PFSK-1 (cell line): ENCODE measurements at regions not wholly inside any gene's neighbourhood (a gene's known extent, or its start where the extent isn't known, plus 50 kb on each side); places are given as distances from the start of the nearest gene placed in this dataset.

ENCODE experiments used
- FOXP2 ChIP-seq: optimal IDR thresholded peaks from 2 replicates; pipeline ENCODE3; 2011; ENCODE audit warnings: borderline replicate concordance, control low read depth, inconsistent platforms; ENCODE audit not compliant: insufficient read depth; ENCODE audit errors: extremely low read length, extremely low read depth
- POLR2AphosphoS5 ChIP-seq: IDR thresholded peaks from 2 replicates; pipeline ENCODE4 v1.6.1; 2012; ENCODE audit warnings: low read depth, mild to moderate bottlenecking, control low read depth, low read length, moderate library complexity
- SIN3A ChIP-seq: IDR thresholded peaks from 2 replicates; pipeline ENCODE4 v1.6.1; 2012; ENCODE audit warnings: mild to moderate bottlenecking, low read length, moderate library complexity, borderline replicate concordance; ENCODE audit not compliant: insufficient read depth
- TAF1 ChIP-seq: IDR thresholded peaks from 2 replicates; pipeline ENCODE4 v1.6.1; 2012; ENCODE audit warnings: low read length, control low read depth, borderline replicate concordance; ENCODE audit not compliant: insufficient read depth
- TF ChIP-seq, protein P1 (sequence below), 2 experiments: IDR thresholded peaks; 2 replicates each; pipeline versions ENCODE4 v1.6.1 to v1.8.0; 2011 to 2012; ENCODE audit warnings: low read depth in 2 of 2, low read length in 2 of 2, control low read depth in 1 of 2, inconsistent platforms in 1 of 2, mild to moderate bottlenecking in 1 of 2, moderate library complexity in 1 of 2; ENCODE audit not compliant: insufficient read depth in 1 of 2

DNA sequence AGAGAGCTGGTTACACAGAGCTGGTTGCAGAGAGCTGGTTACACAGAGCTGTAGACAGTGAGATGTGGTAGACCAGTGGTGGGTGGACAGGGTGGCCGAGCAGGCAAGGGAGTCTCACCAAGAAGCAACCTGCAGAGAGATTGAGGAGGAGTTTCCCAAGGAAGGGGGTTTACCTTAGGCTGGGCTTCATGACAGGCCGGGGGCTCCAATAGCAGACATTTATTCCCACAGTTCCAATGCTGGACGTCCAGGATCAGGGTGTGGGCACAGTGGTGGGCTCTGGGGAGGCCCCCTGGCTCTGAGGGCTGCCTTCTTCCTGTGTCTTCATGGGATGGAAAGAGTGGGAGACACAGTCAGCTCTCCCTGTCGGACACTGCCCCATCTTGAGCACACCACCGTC is 386.9 kb upstream of the IRX4 start:
- no peak for TF ChIP-seq TAF1
- no peak for TF ChIP-seq POLR2AphosphoS5
- TF ChIP-seq, protein P1, sequence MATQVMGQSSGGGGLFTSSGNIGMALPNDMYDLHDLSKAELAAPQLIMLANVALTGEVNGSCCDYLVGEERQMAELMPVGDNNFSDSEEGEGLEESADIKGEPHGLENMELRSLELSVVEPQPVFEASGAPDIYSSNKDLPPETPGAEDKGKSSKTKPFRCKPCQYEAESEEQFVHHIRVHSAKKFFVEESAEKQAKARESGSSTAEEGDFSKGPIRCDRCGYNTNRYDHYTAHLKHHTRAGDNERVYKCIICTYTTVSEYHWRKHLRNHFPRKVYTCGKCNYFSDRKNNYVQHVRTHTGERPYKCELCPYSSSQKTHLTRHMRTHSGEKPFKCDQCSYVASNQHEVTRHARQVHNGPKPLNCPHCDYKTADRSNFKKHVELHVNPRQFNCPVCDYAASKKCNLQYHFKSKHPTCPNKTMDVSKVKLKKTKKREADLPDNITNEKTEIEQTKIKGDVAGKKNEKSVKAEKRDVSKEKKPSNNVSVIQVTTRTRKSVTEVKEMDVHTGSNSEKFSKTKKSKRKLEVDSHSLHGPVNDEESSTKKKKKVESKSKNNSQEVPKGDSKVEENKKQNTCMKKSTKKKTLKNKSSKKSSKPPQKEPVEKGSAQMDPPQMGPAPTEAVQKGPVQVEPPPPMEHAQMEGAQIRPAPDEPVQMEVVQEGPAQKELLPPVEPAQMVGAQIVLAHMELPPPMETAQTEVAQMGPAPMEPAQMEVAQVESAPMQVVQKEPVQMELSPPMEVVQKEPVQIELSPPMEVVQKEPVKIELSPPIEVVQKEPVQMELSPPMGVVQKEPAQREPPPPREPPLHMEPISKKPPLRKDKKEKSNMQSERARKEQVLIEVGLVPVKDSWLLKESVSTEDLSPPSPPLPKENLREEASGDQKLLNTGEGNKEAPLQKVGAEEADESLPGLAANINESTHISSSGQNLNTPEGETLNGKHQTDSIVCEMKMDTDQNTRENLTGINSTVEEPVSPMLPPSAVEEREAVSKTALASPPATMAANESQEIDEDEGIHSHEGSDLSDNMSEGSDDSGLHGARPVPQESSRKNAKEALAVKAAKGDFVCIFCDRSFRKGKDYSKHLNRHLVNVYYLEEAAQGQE (IDR thresholded peaks at IDR 0.05; ENCODE audit: insufficient read depth in 1 of 2, low read depth in 2 of 2, low read length in 2 of 2), result no peak
- TF ChIP-seq FOXP2, result no peak
- TF ChIP-seq SIN3A, result no peak

DNA sequence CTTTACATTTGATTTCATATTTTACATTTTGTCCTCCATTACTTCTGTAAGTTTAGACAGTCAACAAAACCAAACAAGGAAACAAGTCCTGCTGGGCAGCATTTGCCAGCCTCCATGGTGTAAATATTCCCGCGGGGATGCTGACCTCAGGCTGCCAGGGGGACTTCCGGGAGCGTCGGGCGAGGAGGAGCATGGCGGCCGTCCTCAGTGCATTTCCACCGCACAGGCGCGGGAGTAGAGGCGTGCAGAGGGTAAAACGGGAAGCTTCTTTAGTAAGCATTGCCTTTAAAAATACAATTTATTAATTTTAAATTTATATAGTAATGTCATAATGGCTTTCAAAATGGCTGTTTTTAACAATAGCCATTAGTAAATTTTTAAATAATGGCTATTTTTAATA is 385.3 kb upstream of the IRX4 start:
- TF ChIP-seq POLR2AphosphoS5, result no peak
- TF ChIP-seq, protein P1 (IDR thresholded peaks at IDR 0.05; ENCODE audit: insufficient read depth in 1 of 2, low read depth in 2 of 2, low read length in 2 of 2), result no peak
- TF ChIP-seq FOXP2, result no peak
- no peak for TF ChIP-seq SIN3A
- no peak for TF ChIP-seq TAF1

DNA sequence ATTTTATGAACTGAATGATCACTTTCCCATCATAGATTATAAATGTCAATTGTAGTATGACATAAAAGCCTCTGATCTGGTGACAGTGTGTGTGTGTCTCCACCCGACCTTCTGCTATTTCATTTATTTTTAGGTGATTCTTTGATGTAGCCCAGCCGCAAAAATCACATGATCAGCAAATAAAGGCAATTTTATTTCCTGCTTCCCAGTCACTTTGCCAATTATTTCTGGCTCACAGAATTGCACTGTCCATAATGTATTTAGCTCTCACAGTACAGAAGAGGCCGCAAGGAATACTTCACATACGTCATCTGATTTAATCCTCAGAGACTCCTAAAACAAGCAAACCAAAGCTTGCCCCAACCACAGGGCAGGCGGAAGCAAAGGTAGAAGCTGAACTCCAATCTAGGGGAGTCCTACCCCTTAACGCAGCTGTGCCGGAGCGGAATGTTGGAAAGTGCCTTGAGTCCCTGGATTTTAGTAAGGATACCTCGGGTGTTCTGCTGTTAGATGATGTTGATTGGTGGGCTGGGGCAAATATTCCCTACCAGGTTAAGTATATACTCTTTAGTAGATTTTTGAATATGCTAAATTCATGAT is 384.0 kb upstream of the IRX4 start:
- TF ChIP-seq POLR2AphosphoS5, result no peak
- TF ChIP-seq, protein P1 (IDR thresholded peaks at IDR 0.05; ENCODE audit: insufficient read depth in 1 of 2, low read depth in 2 of 2, low read length in 2 of 2), result no peak
- TF ChIP-seq FOXP2, result no peak
- no peak for TF ChIP-seq SIN3A
- TF ChIP-seq TAF1, result no peak

DNA sequence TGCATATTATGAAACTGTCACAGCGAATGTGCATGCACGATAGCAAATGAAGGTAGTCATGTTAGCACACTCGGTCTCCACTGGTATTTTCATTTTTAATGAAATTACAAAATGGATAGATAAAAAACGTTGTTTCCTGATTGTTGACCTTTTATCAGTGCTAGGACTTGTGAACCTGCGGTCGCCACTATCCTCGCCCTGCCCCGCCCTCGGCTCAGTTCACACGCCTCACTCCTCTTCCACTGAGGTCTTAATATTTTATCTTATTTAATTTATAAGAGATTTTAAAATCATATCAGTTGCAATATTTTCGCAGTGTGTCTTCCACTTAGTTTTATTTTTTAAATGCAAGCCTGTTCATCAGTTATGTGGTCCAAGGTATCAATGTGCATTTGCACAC is 382.6 kb upstream of the IRX4 start:
- TF ChIP-seq SIN3A (no peak), FOXP2 (no peak), TAF1 (no peak), POLR2AphosphoS5 (no peak)
- TF ChIP-seq, protein P1 (IDR thresholded peaks at IDR 0.05; ENCODE audit: insufficient read depth in 1 of 2, low read depth in 2 of 2, low read length in 2 of 2), result no peak
